ENCODE measurements at regions not wholly inside any gene's neighbourhood (a gene's known extent, or its start where the extent isn't known, plus 50 kb on each side); places are given as distances from the start of the nearest gene placed in this dataset.

DNA sequence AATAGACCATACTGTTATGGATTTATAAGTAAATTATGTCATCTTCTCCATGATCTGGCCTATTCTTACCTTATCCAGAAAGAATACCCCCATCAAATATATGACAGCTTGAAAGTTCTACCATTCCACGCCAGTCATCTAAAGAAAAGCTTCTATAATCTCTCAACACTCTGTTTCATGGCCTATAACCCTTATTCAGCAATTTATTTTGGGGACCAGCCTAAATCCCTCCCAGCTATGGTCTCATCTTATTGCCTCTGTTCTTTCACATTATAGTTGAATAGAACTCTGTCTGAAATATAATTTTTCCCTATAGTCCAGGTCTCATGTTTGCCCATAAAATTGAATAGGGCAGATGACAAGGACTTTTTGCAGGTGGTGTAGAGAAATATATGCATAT, 2387.6 kb upstream of the WWC1 start:
- no peak for TF ChIP-seq POLR2AphosphoS5 (IDR thresholded peaks at IDR 0.05)
- TF ChIP-seq, protein P1, sequence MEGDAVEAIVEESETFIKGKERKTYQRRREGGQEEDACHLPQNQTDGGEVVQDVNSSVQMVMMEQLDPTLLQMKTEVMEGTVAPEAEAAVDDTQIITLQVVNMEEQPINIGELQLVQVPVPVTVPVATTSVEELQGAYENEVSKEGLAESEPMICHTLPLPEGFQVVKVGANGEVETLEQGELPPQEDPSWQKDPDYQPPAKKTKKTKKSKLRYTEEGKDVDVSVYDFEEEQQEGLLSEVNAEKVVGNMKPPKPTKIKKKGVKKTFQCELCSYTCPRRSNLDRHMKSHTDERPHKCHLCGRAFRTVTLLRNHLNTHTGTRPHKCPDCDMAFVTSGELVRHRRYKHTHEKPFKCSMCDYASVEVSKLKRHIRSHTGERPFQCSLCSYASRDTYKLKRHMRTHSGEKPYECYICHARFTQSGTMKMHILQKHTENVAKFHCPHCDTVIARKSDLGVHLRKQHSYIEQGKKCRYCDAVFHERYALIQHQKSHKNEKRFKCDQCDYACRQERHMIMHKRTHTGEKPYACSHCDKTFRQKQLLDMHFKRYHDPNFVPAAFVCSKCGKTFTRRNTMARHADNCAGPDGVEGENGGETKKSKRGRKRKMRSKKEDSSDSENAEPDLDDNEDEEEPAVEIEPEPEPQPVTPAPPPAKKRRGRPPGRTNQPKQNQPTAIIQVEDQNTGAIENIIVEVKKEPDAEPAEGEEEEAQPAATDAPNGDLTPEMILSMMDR (IDR thresholded peaks at IDR 0.05; ENCODE audit: poor library complexity, severe bottlenecking) = no peak
- TF ChIP-seq EP300 (conservative IDR thresholded peaks at IDR 0.05; ENCODE audit: poor library complexity, severe bottlenecking) = no peak
